Endodermal cell (in vitro differentiated cells): ENCODE measurements at regions not wholly inside any gene's neighbourhood (a gene's known extent, or its start where the extent isn't known, plus 50 kb on each side); places are given as distances from the start of the nearest gene placed in this dataset.
A peak's percentile ranks its signal among the peaks of the same experiment; 100 is the strongest.

Experiments used
- DNase-seq: peaks from one replicate; pipeline ENCODE4 v3.0.0-alpha.2; 2017
- H3K27ac ChIP-seq: 2 replicates; pipeline ENCODE4 v1.5.1; 2013; ENCODE audit warnings: mild to moderate bottlenecking, low read depth, low read length, moderate library complexity
- H3K27me3 ChIP-seq: 2 replicates; pipeline ENCODE4 v1.6.1; 2013; ENCODE audit warnings: mild to moderate bottlenecking, low read length, moderate library complexity; ENCODE audit not compliant: insufficient read depth, control insufficient read depth, poor library complexity, severe bottlenecking
- H3K36me3 ChIP-seq: 2 replicates; pipeline ENCODE4 v1.7.0; 2013; ENCODE audit warnings: mild to moderate bottlenecking, low read length, moderate library complexity; ENCODE audit not compliant: control insufficient read depth, insufficient read depth
- H3K4me1 ChIP-seq: one replicate; pipeline ENCODE4 v1.7.0; 2013; ENCODE audit warnings: low read length; ENCODE audit not compliant: control insufficient read depth, insufficient read depth
- H3K4me3 ChIP-seq: 2 replicates; pipeline ENCODE4 v1.5.1; 2013; ENCODE audit warnings: mild to moderate bottlenecking, low read length, moderate library complexity
- H3K9ac ChIP-seq: 2 replicates; pipeline ENCODE4 v1.6.1; 2013; ENCODE audit warnings: mild to moderate bottlenecking, low read length, moderate library complexity; ENCODE audit not compliant: poor library complexity, severe bottlenecking; ENCODE audit errors: extremely low read depth
- H3K9me3 ChIP-seq: 2 replicates; pipeline ENCODE4 v1.6.1; 2013; ENCODE audit warnings: mild to moderate bottlenecking, low read length, moderate library complexity; ENCODE audit not compliant: control insufficient read depth
- H3K27ac Mint-ChIP-seq: 2 replicates; pipeline ENCODE4 v1.8.0; 2020; ENCODE audit warnings: mixed read lengths
- H3K27me3 Mint-ChIP-seq: 2 replicates; pipeline ENCODE4 v1.8.0; 2021; ENCODE audit warnings: mild to moderate bottlenecking, mixed read lengths; ENCODE audit not compliant: insufficient read depth
- H3K36me3 Mint-ChIP-seq: 2 replicates; pipeline ENCODE4 v1.8.0; 2020; ENCODE audit warnings: low read depth, mixed read lengths
- H3K4me1 Mint-ChIP-seq: 2 replicates; pipeline ENCODE4 v1.8.0; 2020; ENCODE audit warnings: mixed read lengths
- H3K4me3 Mint-ChIP-seq: 2 replicates; pipeline ENCODE4 v1.8.0; 2020; ENCODE audit warnings: mild to moderate bottlenecking, moderate library complexity, mixed read lengths
- H3K9me3 Mint-ChIP-seq: 2 replicates; pipeline ENCODE4 v1.8.0; 2020; ENCODE audit warnings: mild to moderate bottlenecking, mixed read lengths
- WGBS, 2 experiments: methylation state at CpG; one replicate each; pipeline versions ENCODE4 v1.1.5 to v1.1.7; 2013; ENCODE audit warnings: missing lambda C conversion rate in 2 of 2, mixed read lengths in 1 of 2; ENCODE audit not compliant: insufficient coverage in 1 of 2, insufficient read length in 1 of 2; 5-methylcytosine and 5-hydroxymethylcytosine counted together
- TF ChIP-seq, protein P1 (sequence below): fragments of 200-600 bp; sonication (generic); conservative IDR thresholded peaks from 2 replicates; pipeline ENCODE4 v1.5.0; 2021; ENCODE audit warnings: antibody characterized with exemption, mild to moderate bottlenecking

DNA sequence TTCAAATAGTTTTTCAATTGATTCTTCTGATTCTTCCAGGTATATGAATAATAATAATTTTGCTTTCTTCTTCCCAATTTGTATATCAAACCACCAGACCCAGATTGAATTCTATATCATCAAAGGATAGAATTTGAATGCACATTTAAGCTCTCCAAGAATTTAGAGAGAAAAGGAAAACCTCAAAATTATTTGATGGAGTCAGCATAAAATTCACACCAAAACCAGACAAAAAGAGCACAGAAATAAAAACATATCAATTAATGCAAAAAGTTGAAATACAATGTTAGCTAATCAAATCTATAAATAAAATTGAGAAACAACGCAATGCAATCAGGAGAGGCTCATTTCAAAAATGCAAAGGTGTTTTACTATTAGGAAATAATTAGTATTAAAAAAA, 248.0 kb upstream of the HS6ST1 start:
- Mint-ChIP-seq H3K27ac (no peak overlapping the region), H3K4me1 (no peaks in the 10 kb centered on the region), H3K4me3 (no peak overlapping the region), H3K9me3 (no peaks in the 10 kb centered on the region), H3K27me3 (peaks cover 3% of the 10 kb centered on the region), H3K36me3 (no peaks in the 10 kb centered on the region)
- 93% methylated on average over 1 of the region's 1 CpG; no CpG with 5 or more reads in 1 of the 2 experiments for WGBS, 2 experiments
- H3K4me1 ChIP-seq, result no peaks in the 10 kb centered on the region
- no peak overlapping the region for H3K4me3 ChIP-seq
- no peak overlapping the region for H3K9ac ChIP-seq
- DNase-seq, result no peak
- no peaks in the 10 kb centered on the region for H3K36me3 ChIP-seq
- no peaks in the 10 kb centered on the region for H3K9me3 ChIP-seq
- no peaks in the 10 kb centered on the region for H3K27me3 ChIP-seq
- H3K27ac ChIP-seq, result no peak overlapping the region
- TF ChIP-seq, protein P1, sequence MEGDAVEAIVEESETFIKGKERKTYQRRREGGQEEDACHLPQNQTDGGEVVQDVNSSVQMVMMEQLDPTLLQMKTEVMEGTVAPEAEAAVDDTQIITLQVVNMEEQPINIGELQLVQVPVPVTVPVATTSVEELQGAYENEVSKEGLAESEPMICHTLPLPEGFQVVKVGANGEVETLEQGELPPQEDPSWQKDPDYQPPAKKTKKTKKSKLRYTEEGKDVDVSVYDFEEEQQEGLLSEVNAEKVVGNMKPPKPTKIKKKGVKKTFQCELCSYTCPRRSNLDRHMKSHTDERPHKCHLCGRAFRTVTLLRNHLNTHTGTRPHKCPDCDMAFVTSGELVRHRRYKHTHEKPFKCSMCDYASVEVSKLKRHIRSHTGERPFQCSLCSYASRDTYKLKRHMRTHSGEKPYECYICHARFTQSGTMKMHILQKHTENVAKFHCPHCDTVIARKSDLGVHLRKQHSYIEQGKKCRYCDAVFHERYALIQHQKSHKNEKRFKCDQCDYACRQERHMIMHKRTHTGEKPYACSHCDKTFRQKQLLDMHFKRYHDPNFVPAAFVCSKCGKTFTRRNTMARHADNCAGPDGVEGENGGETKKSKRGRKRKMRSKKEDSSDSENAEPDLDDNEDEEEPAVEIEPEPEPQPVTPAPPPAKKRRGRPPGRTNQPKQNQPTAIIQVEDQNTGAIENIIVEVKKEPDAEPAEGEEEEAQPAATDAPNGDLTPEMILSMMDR, result no peak

DNA sequence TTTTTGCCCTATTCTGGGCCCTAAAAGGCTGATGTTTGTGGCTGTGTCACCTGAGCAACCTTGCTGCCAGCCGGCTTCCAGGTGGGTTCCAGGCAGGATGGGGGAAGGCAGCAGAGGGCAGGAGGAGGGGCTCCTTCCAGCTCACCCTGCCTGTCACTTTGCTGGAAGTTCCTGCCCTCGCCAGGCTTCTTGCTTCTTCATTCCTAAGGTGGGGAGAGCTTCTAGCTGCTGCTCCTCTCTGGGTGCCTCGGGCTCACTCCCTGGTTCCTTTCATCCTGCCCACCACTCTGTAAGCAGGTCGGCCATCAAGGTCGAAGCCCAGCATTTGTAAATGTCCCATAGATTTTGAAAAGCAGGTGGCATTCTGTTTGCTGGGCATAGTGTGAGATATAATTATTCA, 249.4 kb upstream of the HS6ST1 start:
- no peaks in the 10 kb centered on the region for H3K36me3 Mint-ChIP-seq

DNA sequence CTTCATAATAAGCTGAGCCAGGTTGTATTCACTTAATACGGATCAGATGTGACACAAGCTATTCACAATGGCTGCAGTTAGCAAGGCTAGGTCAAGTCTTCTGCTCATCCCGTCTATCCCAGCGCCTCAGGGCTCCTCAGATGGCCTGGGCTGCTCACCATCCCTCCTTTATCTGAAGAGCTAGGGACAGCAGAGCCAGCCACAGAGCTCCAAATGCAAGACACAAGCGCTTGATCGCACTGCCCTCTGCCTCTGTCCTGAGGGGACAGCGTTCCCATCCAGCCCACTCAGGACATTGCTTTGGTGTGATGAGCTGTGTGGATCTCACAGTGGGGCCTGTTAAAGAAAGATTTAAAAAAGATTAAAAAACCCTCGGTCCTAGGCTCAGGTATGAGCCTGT, 254.4 kb upstream of the HS6ST1 start:
- Histone ChIP-seq H3K27me3 (no peaks in the 10 kb centered on the region), H3K9me3 (no peaks in the 10 kb centered on the region), H3K27ac (no peak overlapping the region), H3K36me3 (no peaks in the 10 kb centered on the region), H3K4me3 (no peak overlapping the region), H3K4me1 (no peaks in the 10 kb centered on the region), H3K9ac (no peak overlapping the region)
- TF ChIP-seq, protein P1, result no peak
- Mint-ChIP-seq H3K36me3 (no peaks in the 10 kb centered on the region), H3K9me3 (no peaks in the 10 kb centered on the region), H3K27me3 (peaks cover 3% of the 10 kb centered on the region), H3K4me3 (no peak overlapping the region), H3K4me1 (no peaks in the 10 kb centered on the region), H3K27ac (no peak overlapping the region)
- WGBS, 2 experiments, result 93 to 98% methylated on average over 7 of the region's 7 CpGs
- DNase-seq, result no peak

More for the DNA sequence above, 249.4 kb upstream of the HS6ST1 start:
- no peaks in the 10 kb centered on the region for H3K9me3 Mint-ChIP-seq
- TF ChIP-seq, protein P1, result no peak
- Histone ChIP-seq H3K9me3 (no peaks in the 10 kb centered on the region), H3K27ac (no peak overlapping the region), H3K4me1 (no peaks in the 10 kb centered on the region), H3K27me3 (no peaks in the 10 kb centered on the region), H3K4me3 (no peak overlapping the region), H3K9ac (no peak overlapping the region), H3K36me3 (no peaks in the 10 kb centered on the region)
- WGBS, 2 experiments, result 70% methylated on average over 5 of the region's 5 CpGs; no CpG with 5 or more reads in 1 of the 2 experiments
- DNase-seq, result peak; percentile 86
- no peak overlapping the region for H3K4me3 Mint-ChIP-seq
- H3K27me3 Mint-ChIP-seq, result peaks cover 3% of the 10 kb centered on the region
- no peak overlapping the region for H3K27ac Mint-ChIP-seq
- H3K4me1 Mint-ChIP-seq, result no peaks in the 10 kb centered on the region
